Lower leg skin (tissue), 3 donors: ENCODE measurements at regions not wholly inside any gene's neighbourhood (a gene's known extent, or its start where the extent isn't known, plus 50 kb on each side); places are given as distances from the start of the nearest gene placed in this dataset.

Source experiments
- POLR2A ChIP-seq, 2 donors: fragments of 450-650 bp; IDR thresholded peaks; one replicate each; pipeline ENCODE4 v1.6.1; 2016 to 2017; ENCODE audit warnings: antibody characterized with exemption in 2 of 2, mild to moderate bottlenecking in 1 of 2, moderate library complexity in 1 of 2
- TF ChIP-seq, protein P1 (sequence below), 3 donors: fragments of 450-650 bp; IDR thresholded peaks; one replicate each; pipeline ENCODE4 v1.5.1; 2016; ENCODE audit warnings: antibody characterized with exemption in 3 of 3, mild to moderate bottlenecking in 3 of 3, moderate library complexity in 2 of 3

DNA sequence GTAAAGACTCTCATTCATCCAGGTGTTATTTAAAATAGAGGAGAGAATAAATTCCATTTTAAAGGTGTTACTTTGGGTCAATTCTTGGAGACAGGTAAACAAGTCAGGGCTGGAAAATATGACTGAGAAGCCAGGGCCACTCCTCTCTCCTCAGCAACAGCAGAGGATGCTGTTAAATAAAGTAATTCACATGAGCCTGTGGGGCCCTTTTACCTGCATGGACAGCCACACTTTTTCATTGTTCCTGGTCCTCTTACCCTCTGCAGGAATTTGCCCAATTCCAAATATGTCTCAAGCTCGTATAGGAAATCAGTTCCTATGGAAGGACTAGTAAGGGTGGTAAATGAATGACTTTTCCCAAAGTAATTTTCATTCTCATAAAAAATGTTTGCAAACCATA is 420.1 kb upstream of the KLF6 start:
- TF ChIP-seq, protein P1, sequence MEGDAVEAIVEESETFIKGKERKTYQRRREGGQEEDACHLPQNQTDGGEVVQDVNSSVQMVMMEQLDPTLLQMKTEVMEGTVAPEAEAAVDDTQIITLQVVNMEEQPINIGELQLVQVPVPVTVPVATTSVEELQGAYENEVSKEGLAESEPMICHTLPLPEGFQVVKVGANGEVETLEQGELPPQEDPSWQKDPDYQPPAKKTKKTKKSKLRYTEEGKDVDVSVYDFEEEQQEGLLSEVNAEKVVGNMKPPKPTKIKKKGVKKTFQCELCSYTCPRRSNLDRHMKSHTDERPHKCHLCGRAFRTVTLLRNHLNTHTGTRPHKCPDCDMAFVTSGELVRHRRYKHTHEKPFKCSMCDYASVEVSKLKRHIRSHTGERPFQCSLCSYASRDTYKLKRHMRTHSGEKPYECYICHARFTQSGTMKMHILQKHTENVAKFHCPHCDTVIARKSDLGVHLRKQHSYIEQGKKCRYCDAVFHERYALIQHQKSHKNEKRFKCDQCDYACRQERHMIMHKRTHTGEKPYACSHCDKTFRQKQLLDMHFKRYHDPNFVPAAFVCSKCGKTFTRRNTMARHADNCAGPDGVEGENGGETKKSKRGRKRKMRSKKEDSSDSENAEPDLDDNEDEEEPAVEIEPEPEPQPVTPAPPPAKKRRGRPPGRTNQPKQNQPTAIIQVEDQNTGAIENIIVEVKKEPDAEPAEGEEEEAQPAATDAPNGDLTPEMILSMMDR (IDR thresholded peaks at IDR 0.05), result no peak
- TF ChIP-seq POLR2A (IDR thresholded peaks at IDR 0.05), result no peak
